GM11168 (cell line): ENCODE measurements at regions not wholly inside any gene's neighbourhood (a gene's known extent, or its start where the extent isn't known, plus 50 kb on each side); places are given as distances from the start of the nearest gene placed in this dataset.
"Not testable (repeated sequence)": the region's sequence is repeated elsewhere in the genome, so short reads cannot be mapped to it uniquely, and the experiment has no call there.

Experiments used
- in situ Hi-C: fragments of 300-500 bp; cut with MboI; formaldehyde crosslinking; loops from one replicate; pipeline ENCODE4 v1.12.0; 2022; ENCODE audit warnings: low sequenced_read_pairs; ENCODE audit not compliant: unreplicated experiment

- in situ Hi-C loops: no loop called here
These were observed 638.0 kb upstream of the RBFOX1 start for GRCh38 chr16:6694636-6695035.

DNA sequence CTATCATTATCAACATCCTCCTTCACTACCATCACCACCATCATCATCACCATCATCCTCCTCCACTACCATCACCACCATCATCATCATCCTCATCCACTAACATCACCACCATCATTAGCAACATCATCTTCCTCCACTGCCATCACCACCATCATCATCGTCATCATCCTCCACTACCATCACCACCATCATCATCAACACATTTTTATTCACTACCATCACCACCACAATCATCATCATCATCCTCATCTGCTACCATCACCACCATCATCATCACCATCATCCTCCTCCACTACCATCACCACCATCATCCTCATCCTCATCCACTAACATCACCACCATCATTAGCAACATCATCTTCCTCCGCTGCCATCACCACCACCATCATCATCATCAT lies 639.2 kb upstream of the RBFOX1 start:
- in situ Hi-C loops: not testable (repeated sequence)

DNA sequence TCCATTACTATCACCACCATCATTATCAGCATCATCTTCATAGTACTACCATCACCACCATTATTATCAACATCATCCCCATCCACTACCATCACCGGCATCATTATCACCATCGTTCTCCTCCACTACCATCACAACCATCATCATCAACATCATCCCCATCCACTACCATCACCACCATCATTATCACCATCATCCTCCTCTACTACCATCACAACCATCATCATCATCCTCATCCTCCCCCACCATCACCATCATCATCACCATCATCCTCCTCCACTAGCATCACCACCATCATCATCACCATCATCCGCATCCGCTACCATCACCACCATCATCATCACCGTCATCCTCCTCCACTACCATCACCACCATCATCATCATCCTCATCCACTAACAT lies 639.8 kb upstream of the RBFOX1 start:
- in situ Hi-C loops: no loop called here

GRCh38 chr16:6690741-6691140 lies 641.9 kb upstream of the RBFOX1 start:
- in situ Hi-C loops: no loop called here

DNA sequence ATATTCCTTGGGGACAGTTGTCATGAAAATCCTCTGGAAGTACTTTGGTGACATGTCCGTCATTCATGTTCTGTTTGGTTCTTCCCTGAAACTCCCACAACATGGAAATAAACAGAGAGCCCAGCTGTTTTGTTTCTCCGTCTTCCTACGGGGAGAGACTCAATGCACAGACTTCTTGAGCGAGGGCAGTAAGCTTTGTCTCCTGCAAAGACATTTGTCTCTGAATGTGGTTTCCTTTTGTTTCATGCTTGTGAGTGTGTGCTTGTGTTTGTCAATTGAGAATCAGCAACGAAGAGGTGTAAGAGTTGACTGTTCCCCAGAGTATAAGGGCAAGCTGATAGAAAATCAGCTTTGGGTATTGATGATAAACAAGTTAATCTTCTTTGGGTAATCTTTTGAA lies 643.0 kb upstream of the RBFOX1 start:
- in situ Hi-C loops: no loop called here

DNA sequence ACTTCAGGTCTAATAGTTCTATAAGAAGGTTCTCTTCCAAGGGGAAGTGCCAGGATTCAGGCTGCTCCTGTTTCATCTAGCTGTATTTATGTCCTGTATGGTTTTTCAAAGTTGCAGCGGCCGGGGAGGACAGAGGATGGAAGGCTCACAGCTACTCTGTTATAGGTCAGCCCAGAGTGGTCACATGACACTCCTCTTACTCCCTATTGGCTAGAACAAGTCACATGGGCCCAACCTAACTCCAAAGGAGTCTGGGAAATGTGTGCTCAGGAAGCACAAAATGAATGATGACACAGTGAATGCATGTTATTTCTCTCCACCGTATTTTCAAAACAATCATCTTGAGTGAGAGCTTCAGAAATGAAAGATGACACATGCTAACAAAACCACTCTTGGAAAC lies 645.1 kb upstream of the RBFOX1 start:
- in situ Hi-C loops: no loop called here

DNA sequence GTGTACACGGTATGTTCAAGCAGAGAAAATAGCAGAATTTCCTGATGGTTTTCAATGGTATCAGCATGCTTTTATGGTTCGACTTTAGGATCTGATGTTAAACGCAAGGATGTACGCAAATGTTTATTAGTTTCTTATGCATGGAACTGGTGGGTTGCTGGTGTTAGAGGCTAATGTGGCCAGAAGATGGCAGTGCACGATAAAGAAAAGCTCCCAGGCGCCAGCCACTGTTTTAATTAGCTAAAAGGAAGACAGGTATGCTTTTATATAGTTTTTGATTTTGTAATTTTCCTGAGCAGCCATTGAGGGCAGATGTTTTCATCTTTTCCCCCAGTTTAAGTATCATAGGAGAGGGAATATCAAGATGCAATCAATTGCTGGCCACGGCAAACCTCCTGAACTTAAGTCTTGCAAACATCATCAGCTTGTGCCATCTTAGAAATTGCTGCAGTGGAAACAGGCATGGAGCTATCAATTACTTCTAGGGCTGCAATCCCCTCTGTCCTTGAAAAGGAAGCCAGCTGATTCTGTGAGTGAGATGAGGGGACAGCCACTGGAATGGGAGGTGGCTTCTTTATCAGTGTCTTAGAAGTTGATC lies 648.5 kb upstream of the RBFOX1 start:
- in situ Hi-C loops: no loop called here

GRCh38 chr16:6682142-6682811 lies 650.4 kb upstream of the RBFOX1 start:
- in situ Hi-C loops: no loop called here

GRCh38 chr16:6678586-6678985 lies 654.1 kb upstream of the RBFOX1 start:
- in situ Hi-C loops: no loop called here

DNA sequence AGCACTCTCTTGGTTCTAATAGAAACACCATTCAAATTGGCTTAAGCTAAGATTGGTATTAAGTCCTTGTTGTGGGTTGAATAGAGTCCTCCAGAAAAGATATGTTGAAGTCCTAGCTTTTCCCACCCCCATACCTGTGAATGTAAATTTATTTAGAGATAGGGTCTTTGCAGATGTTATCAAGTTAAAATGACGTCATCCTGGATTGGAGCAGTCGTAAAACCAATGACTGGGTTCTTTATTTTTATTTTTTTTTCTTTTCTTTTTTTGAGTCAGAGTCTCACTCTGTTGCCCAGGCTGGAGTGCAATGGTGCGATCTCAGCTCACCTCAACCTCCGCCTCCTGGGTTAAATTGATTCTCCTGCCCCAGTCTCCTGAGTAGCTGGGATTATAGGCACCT lies 658.6 kb upstream of the RBFOX1 start:
- in situ Hi-C loops: no loop called here

- in situ Hi-C loops: no loop called here
These were observed 660.1 kb upstream of the RBFOX1 start for GRCh38 chr16:6672507-6672906.

DNA sequence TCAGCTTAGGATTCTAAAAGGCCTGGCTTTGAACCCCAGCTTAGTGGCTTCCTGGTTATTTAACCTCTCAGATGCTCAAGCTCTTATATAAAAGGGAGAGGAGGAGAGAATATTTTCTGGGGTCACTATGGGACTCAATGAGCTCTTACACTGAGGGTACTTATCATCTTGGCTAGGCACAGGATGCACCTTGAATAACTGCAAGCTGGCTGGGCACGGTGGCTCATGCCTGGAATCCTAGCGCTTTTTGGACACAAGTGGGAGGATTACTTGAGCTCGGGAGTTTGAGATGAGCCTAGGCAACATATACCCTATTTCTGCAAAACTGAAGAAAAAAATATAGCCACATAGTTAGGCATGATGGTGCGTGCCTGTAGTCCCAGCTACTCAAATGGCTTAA lies 665.3 kb upstream of the RBFOX1 start:
- in situ Hi-C loops: no loop called here

DNA sequence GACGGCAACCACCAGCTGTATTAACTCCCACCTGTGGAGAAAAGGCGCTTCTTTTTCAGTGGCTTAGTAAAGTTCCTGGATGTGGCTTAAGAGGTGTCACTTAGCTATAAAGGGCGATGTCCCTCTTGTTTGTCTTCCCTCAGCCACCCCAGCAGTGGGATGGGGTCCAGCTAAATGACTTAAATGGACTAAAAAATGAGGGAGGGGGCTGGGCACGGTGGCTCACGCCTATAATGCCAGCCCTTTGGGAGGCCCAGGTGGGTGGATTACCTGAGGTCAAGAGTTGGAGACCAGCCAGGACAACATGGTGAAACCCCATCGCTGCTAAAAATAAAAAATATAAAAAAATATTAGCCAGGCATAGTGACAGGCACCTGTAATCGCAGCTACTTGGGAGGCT lies 667.5 kb upstream of the RBFOX1 start:
- in situ Hi-C loops: no loop called here

DNA sequence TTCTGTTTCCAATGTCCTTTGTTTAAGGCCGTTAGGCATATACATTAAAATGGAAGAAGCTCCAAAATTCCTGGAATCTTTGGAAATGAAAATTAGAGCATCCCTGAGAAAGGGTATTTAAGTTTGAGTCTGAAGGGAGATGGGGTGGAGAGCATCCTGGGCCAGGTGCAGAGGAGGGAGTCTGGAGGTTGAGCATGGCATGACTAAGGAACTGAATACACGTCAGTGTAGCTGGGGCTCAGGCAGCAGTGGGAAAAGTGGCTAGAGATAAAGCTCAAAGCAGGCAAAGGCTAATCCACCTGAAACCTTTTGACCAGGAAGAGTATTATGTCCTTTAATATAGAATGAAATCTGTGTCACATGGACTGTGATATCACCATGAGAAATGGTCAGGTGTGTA lies 669.0 kb upstream of the RBFOX1 start:
- in situ Hi-C loops: no loop called here

DNA sequence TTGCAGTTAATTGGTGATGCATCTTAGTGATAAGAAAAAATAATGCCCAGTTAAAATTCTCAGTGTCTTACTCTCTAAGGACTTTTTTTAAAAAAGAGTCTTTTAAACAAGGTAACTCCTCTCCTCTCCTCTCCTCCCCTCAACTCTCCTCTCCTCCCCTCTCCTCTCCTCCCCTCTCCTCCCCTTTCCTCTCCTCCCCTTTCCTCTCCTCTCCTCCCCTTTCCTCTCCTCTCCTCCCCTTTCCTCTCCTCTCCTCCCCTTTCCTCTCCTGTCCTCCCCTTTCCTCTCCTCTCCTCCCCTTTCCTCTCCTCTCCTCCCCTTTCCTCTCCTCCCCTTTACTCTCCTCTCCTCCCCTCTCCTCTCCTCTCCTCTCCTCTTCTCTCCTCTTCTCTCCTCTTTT lies 675.9 kb upstream of the RBFOX1 start:
- in situ Hi-C loops: no loop called here

GRCh38 chr16:6646891-6647290 lies 685.8 kb upstream of the RBFOX1 start:
- in situ Hi-C loops: no loop called here

DNA sequence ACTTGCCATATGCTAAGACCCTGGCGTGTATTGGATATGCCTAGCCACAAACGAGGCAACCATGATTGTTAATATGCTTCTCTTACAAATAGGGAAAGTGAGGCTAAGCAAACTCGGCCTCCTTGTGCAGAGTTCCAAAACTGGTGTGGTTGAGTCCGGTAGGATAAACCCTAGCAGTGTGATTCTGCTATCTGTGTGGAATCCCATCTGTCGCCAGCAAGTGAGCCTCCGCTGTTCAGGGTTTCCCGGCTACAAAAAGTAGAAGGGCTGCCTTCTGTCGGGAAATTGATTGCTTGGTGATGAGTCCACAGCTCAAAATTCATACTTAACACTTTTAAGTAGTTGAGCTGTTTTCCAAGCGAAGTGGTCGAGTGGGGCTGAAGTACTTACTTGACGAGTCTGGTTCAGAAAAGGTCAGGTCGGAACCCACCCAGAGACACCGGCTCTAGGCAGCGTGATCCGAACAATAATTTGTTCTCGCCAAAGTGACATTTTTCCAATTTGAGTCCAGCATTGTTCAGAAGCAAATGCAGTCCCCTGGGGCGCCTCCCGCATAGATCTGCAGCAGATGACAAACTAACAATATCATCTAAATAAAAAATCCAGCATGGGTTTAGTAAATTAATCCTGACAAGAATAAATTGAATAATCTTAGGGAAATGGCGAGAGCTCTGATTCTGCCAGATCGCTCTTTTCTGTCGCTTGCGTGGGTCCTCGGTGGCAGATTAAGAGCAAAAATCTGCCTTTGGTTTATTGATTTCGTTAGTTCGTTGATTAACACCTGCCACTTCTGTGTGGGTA lies 686.7 kb upstream of the RBFOX1 start:
- in situ Hi-C loops: no loop called here

DNA sequence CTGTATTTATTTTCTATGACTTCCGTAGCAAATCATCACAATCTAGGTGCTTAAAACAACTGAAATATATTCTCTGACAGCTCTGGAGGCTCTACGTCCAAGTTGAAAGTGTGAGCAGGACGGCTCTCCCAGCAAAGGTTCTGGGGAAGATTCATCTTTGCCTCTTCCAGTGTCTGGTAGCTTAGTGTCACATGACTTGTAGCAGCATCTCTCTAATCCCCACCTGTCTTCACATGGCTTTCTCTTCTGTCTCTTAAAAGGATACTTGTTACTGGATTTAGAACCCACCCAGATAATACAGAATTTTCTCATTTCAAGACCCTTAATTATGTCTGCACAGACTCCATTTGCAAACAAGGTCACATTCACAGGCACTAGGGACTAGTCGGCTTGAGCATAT lies 687.7 kb upstream of the RBFOX1 start:
- in situ Hi-C loops: no loop called here

DNA sequence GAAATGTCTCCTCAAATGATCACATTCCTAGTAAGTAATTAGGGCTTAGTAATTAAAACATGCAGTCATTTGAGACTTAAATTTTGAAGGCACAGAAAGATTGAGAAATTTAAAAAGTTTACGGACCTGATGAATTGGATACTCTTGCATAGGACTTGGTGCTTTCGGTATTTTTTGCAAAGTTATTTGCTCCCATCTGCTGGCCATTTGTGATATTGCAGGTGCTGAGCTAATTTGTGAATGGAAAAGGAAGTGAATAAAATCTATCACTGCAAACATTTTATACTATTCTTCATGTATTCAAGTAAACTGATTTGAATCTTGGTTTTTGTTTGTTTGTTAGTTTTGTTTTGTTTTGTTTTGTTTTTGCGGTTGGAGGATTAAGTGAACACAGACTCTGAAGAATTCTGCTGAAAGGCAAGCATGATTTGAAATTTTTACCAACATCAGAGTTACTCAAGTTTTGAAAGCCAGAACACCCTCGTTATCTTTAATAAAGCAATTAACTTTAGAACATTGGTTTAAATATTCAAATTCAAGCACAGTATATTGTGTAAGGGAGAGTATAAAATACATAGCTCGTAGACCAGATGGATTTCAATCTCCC lies 689.5 kb upstream of the RBFOX1 start:
- in situ Hi-C loops: no loop called here

DNA sequence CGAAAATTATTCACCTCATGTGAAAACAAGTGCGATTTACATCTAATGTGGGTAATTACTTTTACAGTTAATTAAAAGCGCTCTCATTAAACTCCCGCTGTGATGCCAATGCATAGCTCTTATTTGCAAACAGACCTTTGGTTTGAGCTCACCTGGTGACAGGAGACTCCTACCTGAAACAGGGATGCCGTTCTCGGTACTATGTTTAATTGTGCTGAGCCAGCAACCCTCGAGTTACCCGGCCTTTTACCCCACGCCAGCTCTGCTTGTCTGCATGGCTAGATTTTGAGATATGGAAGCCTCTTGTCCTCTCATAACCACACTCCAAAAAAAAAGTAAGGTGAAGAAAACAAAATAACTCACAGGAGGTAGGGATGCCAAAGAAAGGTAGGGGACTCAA lies 690.4 kb upstream of the RBFOX1 start:
- in situ Hi-C loops: no loop called here

DNA sequence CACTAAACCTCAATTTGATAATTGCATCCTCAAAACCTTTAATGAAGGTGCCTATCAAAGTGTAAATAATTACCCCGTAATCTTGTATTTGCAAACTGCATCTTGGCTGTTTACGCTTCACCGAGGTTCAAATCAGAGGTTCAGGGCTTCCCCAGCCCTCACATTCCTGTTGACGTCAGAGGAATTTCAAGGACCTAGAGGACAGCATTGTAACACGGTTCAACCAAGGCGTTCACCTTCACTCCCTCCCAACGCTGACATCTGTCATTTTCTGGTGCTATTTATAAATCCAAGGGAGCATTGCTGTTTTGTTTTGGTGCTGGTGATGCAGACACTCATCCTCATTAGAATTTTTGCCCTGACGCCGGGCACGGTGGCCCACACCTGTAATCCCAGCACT lies 691.6 kb upstream of the RBFOX1 start:
- in situ Hi-C loops: no loop called here
